Prostate gland (tissue), 2 donors: ENCODE measurements at regions not wholly inside any gene's neighbourhood (a gene's known extent, or its start where the extent isn't known, plus 50 kb on each side); places are given as distances from the start of the nearest gene placed in this dataset.

Experiments
- DNase-seq: peaks from one replicate; pipeline ENCODE4 v3.0.0-alpha.2; 2019; ENCODE audit warnings: low spot score
- H3K27ac ChIP-seq, 2 donors: fragments of 200-600 bp; sonication (generic); 2 replicates each; pipeline ENCODE4 v1.5.1; 2017 to 2019
- H3K27me3 ChIP-seq: fragments of 200-600 bp; sonication (generic); replicated peaks from 2 replicates; pipeline ENCODE4 v1.5.1; 2019; ENCODE audit not compliant: insufficient read depth
- H3K36me3 ChIP-seq, 2 donors: fragments of 200-600 bp; sonication (generic); 1 replicate in 1 of 2; 2 replicates in 1 of 2; pipeline versions ENCODE4 v1.5.1 to v1.8.1; 2017 to 2019
- H3K4me1 ChIP-seq: fragments of 200-600 bp; sonication (generic); replicated peaks from 2 replicates; pipeline ENCODE4 v1.5.1; 2019
- H3K4me3 ChIP-seq, 2 donors: fragments of 200-600 bp; sonication (generic); 2 replicates each; pipeline ENCODE4 v1.5.1; 2017 to 2019
- H3K9me3 ChIP-seq: fragments of 200-600 bp; sonication (generic); 2 replicates; pipeline ENCODE4 v1.5.1; 2017
- POLR2A ChIP-seq: fragments of 450-650 bp; IDR thresholded peaks from one replicate; pipeline ENCODE4 v1.6.1; 2016; ENCODE audit warnings: antibody characterized with exemption, mild to moderate bottlenecking
- POLR2AphosphoS5 ChIP-seq: sonication (generic); formaldehyde crosslinking; IDR thresholded peaks from one replicate; pipeline ENCODE4 v1.6.1; 2017; ENCODE audit warnings: antibody characterized with exemption
- WGBS: methylation state at CpG from one replicate; pipeline ENCODE4 v1.1.5; 2018; 5-methylcytosine and 5-hydroxymethylcytosine counted together
- intact Hi-C: fragments of 100-400 bp; cut with DNase I; formaldehyde crosslinking; loops from one replicate; pipeline ENCODE4 v1.14.2; 2022
- TF ChIP-seq, protein P1 (sequence below), 4 experiments: fragments of 200-600 bp in 2 of 4; fragments of 450-650 bp in 2 of 4; sonication (generic) in 2 of 4; IDR thresholded peaks; 1 replicate in 3 of 4; 2 replicates in 1 of 4; pipeline ENCODE4 v1.5.1; 2016 to 2019; ENCODE audit warnings: antibody characterized with exemption in 4 of 4, mild to moderate bottlenecking in 2 of 4, moderate library complexity in 2 of 4

DNA sequence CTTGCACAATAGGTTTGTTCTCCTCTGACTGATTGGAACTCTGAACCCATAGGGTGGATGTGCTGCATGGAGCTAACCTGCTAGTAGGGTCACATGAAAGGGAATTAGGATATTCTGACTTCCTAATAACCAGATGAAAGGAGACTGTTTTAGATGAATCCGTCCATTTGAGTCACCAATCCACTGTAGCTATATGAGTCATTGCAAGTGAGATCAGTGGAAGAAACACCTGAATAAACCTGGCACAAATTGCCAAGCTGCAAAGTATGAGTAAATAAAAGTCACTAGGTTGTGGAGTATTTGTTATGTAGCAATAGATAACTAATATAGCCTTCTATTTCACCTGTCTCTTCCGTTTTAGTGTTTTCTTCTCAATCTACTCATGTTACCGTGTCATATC, 584.4 kb downstream of the PDCD6IP start:
- no peak overlapping the region for H3K27ac ChIP-seq
- TF ChIP-seq POLR2A (no peak), POLR2AphosphoS5 (peak; percentile 6)
- intact Hi-C loops, result no loop called here
- DNase-seq, result no peak
- no peaks in the 10 kb centered on the region for H3K27me3 ChIP-seq
- H3K4me3 ChIP-seq, result no peak overlapping the region
- H3K36me3 ChIP-seq, result no peaks in the 10 kb centered on the region
- WGBS, result 41% methylated on average over 3 of the region's 3 CpGs
- no peaks in the 10 kb centered on the region for H3K9me3 ChIP-seq
- H3K4me1 ChIP-seq, result no peaks in the 10 kb centered on the region

DNA sequence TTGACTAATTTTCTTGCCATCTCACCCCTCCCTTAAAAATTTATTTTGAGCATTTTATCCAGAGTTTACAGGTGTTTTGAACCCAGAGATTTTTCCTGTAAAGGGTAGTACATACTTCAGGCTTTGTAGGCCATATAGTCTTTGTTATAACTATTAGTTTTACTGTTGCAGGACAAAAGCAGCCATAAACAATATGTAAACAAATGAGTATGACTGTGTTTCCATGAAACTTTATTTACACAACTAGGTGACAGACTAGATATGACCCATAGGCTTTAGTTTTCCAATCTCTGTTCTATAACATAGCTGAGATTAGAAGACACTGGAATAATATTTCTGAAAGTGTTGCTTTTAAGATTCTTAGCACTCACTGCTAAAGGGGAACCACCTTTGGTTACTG, 587.9 kb downstream of the PDCD6IP start:
- intact Hi-C loops, result no loop called here
- no peaks in the 10 kb centered on the region for H3K4me1 ChIP-seq
- H3K9me3 ChIP-seq, result no peaks in the 10 kb centered on the region
- DNase-seq, result no peak
- H3K27me3 ChIP-seq, result no peaks in the 10 kb centered on the region
- no peak overlapping the region for H3K27ac ChIP-seq
- TF ChIP-seq, protein P1, sequence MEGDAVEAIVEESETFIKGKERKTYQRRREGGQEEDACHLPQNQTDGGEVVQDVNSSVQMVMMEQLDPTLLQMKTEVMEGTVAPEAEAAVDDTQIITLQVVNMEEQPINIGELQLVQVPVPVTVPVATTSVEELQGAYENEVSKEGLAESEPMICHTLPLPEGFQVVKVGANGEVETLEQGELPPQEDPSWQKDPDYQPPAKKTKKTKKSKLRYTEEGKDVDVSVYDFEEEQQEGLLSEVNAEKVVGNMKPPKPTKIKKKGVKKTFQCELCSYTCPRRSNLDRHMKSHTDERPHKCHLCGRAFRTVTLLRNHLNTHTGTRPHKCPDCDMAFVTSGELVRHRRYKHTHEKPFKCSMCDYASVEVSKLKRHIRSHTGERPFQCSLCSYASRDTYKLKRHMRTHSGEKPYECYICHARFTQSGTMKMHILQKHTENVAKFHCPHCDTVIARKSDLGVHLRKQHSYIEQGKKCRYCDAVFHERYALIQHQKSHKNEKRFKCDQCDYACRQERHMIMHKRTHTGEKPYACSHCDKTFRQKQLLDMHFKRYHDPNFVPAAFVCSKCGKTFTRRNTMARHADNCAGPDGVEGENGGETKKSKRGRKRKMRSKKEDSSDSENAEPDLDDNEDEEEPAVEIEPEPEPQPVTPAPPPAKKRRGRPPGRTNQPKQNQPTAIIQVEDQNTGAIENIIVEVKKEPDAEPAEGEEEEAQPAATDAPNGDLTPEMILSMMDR (IDR thresholded peaks at IDR 0.05), result no peak
- TF ChIP-seq POLR2AphosphoS5 (no peak), POLR2A (no peak)
- H3K4me3 ChIP-seq, result no peak overlapping the region
- H3K36me3 ChIP-seq, result no peaks in the 10 kb centered on the region

DNA sequence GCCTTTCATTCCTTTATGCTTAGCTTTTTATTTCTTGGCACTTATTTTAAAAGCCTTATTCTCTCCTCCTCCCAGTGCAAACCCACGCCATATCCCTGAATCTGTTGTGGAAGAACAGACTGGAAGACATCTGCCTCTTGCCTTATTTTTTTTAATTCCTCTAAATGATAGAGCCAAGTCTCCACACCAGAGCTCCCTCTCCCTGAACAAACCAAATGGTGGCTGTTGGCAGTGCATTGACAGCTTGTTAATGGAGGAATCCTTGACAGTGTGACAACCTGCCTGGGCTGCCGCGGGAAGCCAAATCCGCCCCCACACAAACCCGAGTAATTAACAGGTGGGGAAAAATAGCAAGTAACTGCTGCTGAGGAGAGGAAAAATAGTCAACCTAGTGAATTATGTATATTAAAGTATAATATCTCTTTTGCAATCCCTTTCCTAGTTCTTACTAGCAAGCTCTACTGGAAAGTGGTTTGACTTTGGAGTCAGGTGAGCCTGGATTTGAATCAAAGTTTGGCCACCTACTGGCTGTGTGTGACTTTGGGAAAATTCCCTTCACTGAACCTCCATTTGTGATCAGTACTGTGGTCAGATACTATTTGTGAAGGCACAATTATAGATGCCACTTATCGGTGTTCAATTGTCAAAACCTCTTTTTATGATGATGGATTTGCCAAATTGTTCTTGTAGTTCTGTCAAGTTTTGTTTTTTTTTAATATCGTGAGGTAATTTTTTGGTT, 589.6 kb downstream of the PDCD6IP start:
- no peak overlapping the region for H3K27ac ChIP-seq
- H3K27me3 ChIP-seq, result no peaks in the 10 kb centered on the region
- TF ChIP-seq, protein P1 (IDR thresholded peaks at IDR 0.05), result peak in 3 of 4 experiments; percentile 20 to 45 (median 21)
- no peak for TF ChIP-seq POLR2AphosphoS5
- no peak for TF ChIP-seq POLR2A
- DNase-seq, result no peak
- H3K4me1 ChIP-seq, result no peaks in the 10 kb centered on the region
- H3K36me3 ChIP-seq, result no peaks in the 10 kb centered on the region
- intact Hi-C loops, result no loop called here
- H3K4me3 ChIP-seq, result no peak overlapping the region
- WGBS, result 27% methylated on average over 7 of the region's 7 CpGs
- H3K9me3 ChIP-seq, result no peaks in the 10 kb centered on the region

DNA sequence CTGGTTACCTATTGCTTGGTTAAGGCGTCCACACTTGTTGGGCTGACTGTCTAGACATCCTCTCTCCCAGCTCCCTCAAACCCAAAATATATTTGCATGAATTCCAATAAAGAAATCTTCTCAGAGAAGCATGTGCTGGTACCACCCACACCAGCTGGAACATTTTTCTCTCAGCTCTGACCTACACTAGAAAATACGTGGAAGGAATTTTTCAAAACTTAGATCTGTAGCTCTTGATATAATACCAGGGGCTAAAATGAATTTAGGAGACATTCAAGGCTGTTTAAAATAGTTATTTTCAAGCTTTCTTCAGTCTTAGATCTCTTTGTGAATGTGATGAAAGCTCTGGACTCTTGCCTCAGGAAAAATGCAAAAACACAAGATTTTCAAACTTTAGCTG, 590.4 kb downstream of the PDCD6IP start:
- H3K27ac ChIP-seq, result no peak overlapping the region
- no peaks in the 10 kb centered on the region for H3K4me1 ChIP-seq
- no peak overlapping the region for H3K4me3 ChIP-seq
- intact Hi-C loops, result no loop called here
- no peak for DNase-seq
- H3K9me3 ChIP-seq, result no peaks in the 10 kb centered on the region
- WGBS, result 78% methylated on average over 2 of the region's 2 CpGs
- H3K36me3 ChIP-seq, result no peaks in the 10 kb centered on the region
- H3K27me3 ChIP-seq, result no peaks in the 10 kb centered on the region
- TF ChIP-seq, protein P1 (IDR thresholded peaks at IDR 0.05), result no peak
- TF ChIP-seq POLR2A, result no peak
- TF ChIP-seq POLR2AphosphoS5, result no peak

DNA sequence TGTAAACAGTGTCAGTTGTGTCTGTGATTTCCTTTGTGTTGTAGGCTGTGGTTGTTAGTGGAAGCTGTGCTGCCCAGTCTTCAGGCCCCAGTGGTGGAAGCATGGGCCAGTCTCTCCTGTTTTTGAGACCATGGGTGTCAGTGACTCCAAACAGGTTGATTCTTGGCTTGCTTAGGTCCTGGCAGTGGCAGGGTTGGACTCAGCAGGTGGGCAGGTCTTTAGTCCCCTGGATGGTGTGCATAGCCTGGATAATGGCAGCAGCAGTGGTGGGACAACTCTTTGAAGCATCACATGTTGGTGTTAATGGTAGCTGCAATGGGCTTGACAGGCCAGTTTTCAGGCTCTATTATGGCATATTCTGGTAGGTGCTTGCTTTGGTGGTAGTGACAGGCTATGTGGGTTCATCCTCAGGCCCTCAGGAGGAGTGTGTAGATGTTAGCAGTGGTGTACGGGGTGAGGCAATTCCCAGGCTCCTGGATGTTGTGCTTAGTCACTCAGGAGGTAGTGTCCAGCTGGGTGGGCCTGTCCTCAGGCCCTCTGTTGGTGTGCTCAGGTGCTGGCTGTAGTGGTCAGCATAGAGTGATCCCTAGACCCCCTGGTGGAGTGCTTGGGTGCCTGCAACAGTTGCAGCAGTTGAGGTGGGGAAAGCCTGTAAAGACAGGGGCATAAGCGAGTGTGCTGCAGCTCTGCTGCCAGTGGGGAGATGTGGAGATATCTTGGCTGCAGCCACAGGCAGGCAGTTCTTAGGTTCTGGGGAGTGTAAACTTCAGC, 596.7 kb downstream of the PDCD6IP start:
- intact Hi-C loops, result no loop called here
- Histone ChIP-seq H3K4me1 (no peaks in the 10 kb centered on the region), H3K27me3 (no peaks in the 10 kb centered on the region), H3K4me3 (no peak overlapping the region), H3K36me3 (no peaks in the 10 kb centered on the region), H3K27ac (no peak overlapping the region), H3K9me3 (no peaks in the 10 kb centered on the region)
- whole genome bisulfite sequencing, result 90% methylated on average over 2 of the region's 2 CpGs
- TF ChIP-seq POLR2A (no peak), POLR2AphosphoS5 (no peak)
- TF ChIP-seq, protein P1 (IDR thresholded peaks at IDR 0.05), result no peak
- no peak for DNase-seq
